ENCODE measurements at regions not wholly inside any gene's neighbourhood (a gene's known extent, or its start where the extent isn't known, plus 50 kb on each side); places are given as distances from the start of the nearest gene placed in this dataset.

GRCh38 chr6:145036848-145037567 lies 698.3 kb downstream of the EPM2A start:
- no peaks in the 10 kb centered on the region for H3K27me3 Mint-ChIP-seq (ENCODE audit: low read depth)
- no peak overlapping the region for H3K4me3 Mint-ChIP-seq
- H3K9me3 Mint-ChIP-seq: peaks cover 19% of the 10 kb centered on the region
- ATAC-seq (no peak), DNase-seq (ENCODE audit: low spot score) (no peak)
- H3K27ac Mint-ChIP-seq: no peak overlapping the region
- H3K4me1 Mint-ChIP-seq: no peaks in the 10 kb centered on the region
- ChIA-PET POLR2A (no interaction called here), CTCF (no interaction called here)
- TF ChIP-seq ESRRA (CRISPR knock-in tag; IDR thresholded peaks at IDR 0.05; ENCODE audit: borderline replicate concordance) (no peak), ZNF317 (CRISPR knock-in tag; IDR thresholded peaks at IDR 0.05; ENCODE audit: borderline replicate concordance, low read depth) (no peak), ZNF263 (CRISPR knock-in tag; IDR thresholded peaks at IDR 0.05; ENCODE audit: low read depth) (no peak), SP1 (CRISPR knock-in tag; conservative IDR thresholded peaks at IDR 0.05) (no peak), ELF4 (CRISPR knock-in tag; IDR thresholded peaks at IDR 0.05; ENCODE audit: low read depth) (no peak), OVOL2 (CRISPR knock-in tag; IDR thresholded peaks at IDR 0.05; ENCODE audit: borderline replicate concordance) (no peak), EMX1 (CRISPR knock-in tag; IDR thresholded peaks at IDR 0.05) (no peak), RELA (CRISPR knock-in tag; IDR thresholded peaks at IDR 0.05; ENCODE audit: borderline replicate concordance) (no peak), NR2C2 (CRISPR knock-in tag; IDR thresholded peaks at IDR 0.05) (no peak), ATF6 (CRISPR knock-in tag; IDR thresholded peaks at IDR 0.05) (no peak), TEAD4 (CRISPR knock-in tag; IDR thresholded peaks at IDR 0.05) (no peak), TCF7 (CRISPR knock-in tag; IDR thresholded peaks at IDR 0.05; ENCODE audit: low read depth) (no peak), NR1H2 (CRISPR knock-in tag; IDR thresholded peaks at IDR 0.05) (no peak), AFF4 (CRISPR knock-in tag; IDR thresholded peaks at IDR 0.05; ENCODE audit: borderline replicate concordance) (no peak), ATF1 (CRISPR knock-in tag; IDR thresholded peaks at IDR 0.05) (no peak), FOXP1 (CRISPR knock-in tag; IDR thresholded peaks at IDR 0.05; ENCODE audit: borderline replicate concordance) (no peak), CDX4 (CRISPR knock-in tag; IDR thresholded peaks at IDR 0.05; ENCODE audit: borderline replicate concordance) (no peak), NR3C1 (CRISPR knock-in tag; conservative IDR thresholded peaks at IDR 0.05; ENCODE audit: low read depth) (no peak)
- peaks cover 4% of the 10 kb centered on the region for H3K36me3 Mint-ChIP-seq

- H3K9me3 Mint-ChIP-seq: peaks cover 14% of the 10 kb centered on the region
- no peak overlapping the region for H3K27ac Mint-ChIP-seq
- DNase-seq (ENCODE audit: low spot score) (peak; percentile 52), ATAC-seq (peak; percentile 93)
- CTCF ChIA-PET: interaction anchor here (0.6 to 1.5 kb wide), 11 partner anchors 9 to 264 kb away, joined by 3 to 5 read pairs (median 4); no protein-coding TSS in a partner anchor
- POLR2A ChIA-PET: no interaction called here
- peaks cover 31% of the 10 kb centered on the region for H3K4me1 Mint-ChIP-seq
- TF ChIP-seq ATF3 (CRISPR knock-in tag; conservative IDR thresholded peaks at IDR 0.05) (no peak), CTCF (IDR thresholded peaks at IDR 0.05) (peak; percentile 33)
- no peaks in the 10 kb centered on the region for H3K27me3 Mint-ChIP-seq (ENCODE audit: low read depth)
- peaks cover 9% of the 10 kb centered on the region for H3K36me3 Mint-ChIP-seq
- no peak overlapping the region for H3K4me3 Mint-ChIP-seq
Observed at GRCh38 chr6:145042559-145042958, 692.8 kb downstream of the EPM2A start.

All from WTC11 (cell line).